ENCODE measurements at regions not wholly inside any gene's neighbourhood (a gene's known extent, or its start where the extent isn't known, plus 50 kb on each side); places are given as distances from the start of the nearest gene placed in this dataset.

- DNase-seq, result no peak
Observed at GRCh38 chrX:39518476-39519029, 579.2 kb downstream of the BCOR start.

- DNase-seq, result peak; percentile 58 to 68
Observed at GRCh38 chrX:39519030-39519488, 578.7 kb downstream of the BCOR start.

- peak; percentile 19 to 34 for DNase-seq
Observed at GRCh38 chrX:39519566-39520301, 578.0 kb downstream of the BCOR start.

GRCh38 chrX:39525758-39526157, 572.0 kb downstream of the BCOR start:
- no peak for DNase-seq

- no peak for DNase-seq
Observed at GRCh38 chrX:39527025-39527424, 570.7 kb downstream of the BCOR start.

GRCh38 chrX:39528161-39528916, 569.4 kb downstream of the BCOR start:
- no peak for DNase-seq

GRCh38 chrX:39532761-39533160, 565.0 kb downstream of the BCOR start:
- no peak for DNase-seq

- DNase-seq, result no peak
Observed at GRCh38 chrX:39534949-39535348, 562.8 kb downstream of the BCOR start.

GRCh38 chrX:39536211-39536610, 561.5 kb downstream of the BCOR start:
- no peak for DNase-seq

- DNase-seq, result no peak
Observed at GRCh38 chrX:39541881-39542280, 555.9 kb downstream of the BCOR start.

- DNase-seq, result no peak
Observed at GRCh38 chrX:39542316-39542715, 555.4 kb downstream of the BCOR start.

GRCh38 chrX:39550795-39551361, 546.9 kb downstream of the BCOR start:
- no peak for DNase-seq

- no peak for DNase-seq
Observed at GRCh38 chrX:39551762-39552161, 546.0 kb downstream of the BCOR start.

- DNase-seq, result no peak
Observed at GRCh38 chrX:39555431-39555830, 542.3 kb downstream of the BCOR start.

- no peak for DNase-seq
Observed at GRCh38 chrX:39556056-39556455, 541.7 kb downstream of the BCOR start.

GRCh38 chrX:39559229-39559628, 538.5 kb downstream of the BCOR start:
- no peak for DNase-seq

- no peak for DNase-seq
Observed at GRCh38 chrX:39560271-39560670, 537.5 kb downstream of the BCOR start.

- DNase-seq, result no peak
Observed at GRCh38 chrX:39563178-39563577, 534.6 kb downstream of the BCOR start.

- DNase-seq, result no peak
Observed at GRCh38 chrX:39564751-39565150, 533.0 kb downstream of the BCOR start.

- peak in 1 of 2 experiments; percentile 56 for DNase-seq
Observed at GRCh38 chrX:39574178-39574577, 523.6 kb downstream of the BCOR start.

GRCh38 chrX:39576041-39576872, 521.5 kb downstream of the BCOR start:
- DNase-seq, result peak; percentile 87 to 93

- DNase-seq, result no peak
Observed at GRCh38 chrX:39577206-39577984, 520.4 kb downstream of the BCOR start.

Data from NCI-H2081 (cell line).